AG10803 (cell line): ENCODE measurements at regions not wholly inside any gene's neighbourhood (a gene's known extent, or its start where the extent isn't known, plus 50 kb on each side); places are given as distances from the start of the nearest gene placed in this dataset.

Experiments used
- DNase-seq: peaks from one replicate; pipeline ENCODE4 v3.0.0; 2010; ENCODE audit warnings: low read depth
- H3K4me3 ChIP-seq: 2 replicates; pipeline ENCODE4 v1.5.1; 2011; ENCODE audit warnings: mild to moderate bottlenecking, low read length, control low read depth
- CTCF ChIP-seq: conservative IDR thresholded peaks from 2 replicates; pipeline ENCODE4 v1.5.1; 2011; ENCODE audit warnings: mild to moderate bottlenecking, low read length, control low read depth, inconsistent platforms

DNA sequence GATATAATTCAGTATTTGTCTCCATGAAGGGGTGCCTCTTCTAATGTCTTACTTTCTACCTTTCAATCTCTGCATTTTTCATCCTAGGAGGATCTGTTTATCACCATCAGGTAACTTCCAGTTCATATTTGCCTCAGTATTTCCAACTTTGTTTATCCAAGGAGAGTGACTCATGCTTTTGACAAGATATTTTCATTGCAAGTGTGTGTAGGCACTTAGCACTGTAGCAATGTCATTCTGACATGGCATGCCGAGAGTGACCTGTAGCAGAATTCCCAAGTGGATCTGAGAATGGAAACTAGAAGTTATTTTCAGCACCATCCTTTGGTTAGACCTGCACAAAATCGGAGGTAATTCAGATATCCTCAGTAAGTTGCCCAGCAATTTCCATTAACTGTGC lies 129.9 kb downstream of the INHBA start:
- H3K4me3 ChIP-seq: no peak overlapping the region
- DNase-seq: no peak
- no peak for TF ChIP-seq CTCF

DNA sequence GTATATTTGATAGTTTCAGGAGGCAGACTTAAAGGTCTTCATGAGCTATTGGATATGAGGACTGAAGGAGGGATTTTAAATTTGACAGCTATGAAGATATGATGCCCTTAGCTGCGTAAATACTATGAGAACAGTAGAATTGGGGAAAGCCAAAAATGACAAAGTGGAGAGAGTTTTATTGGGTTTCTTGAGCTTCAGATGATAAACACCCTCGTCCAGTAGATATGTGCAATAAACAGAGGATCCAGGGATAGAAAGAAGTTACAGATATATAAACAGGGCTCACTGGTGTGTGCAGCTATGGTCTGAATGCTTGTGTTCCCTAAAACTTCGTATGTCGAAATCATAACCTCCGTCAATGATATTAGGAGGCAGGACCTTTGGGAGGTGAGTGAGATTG lies 131.3 kb downstream of the INHBA start:
- no peak for TF ChIP-seq CTCF
- no peak overlapping the region for H3K4me3 ChIP-seq
- DNase-seq: no peak

DNA sequence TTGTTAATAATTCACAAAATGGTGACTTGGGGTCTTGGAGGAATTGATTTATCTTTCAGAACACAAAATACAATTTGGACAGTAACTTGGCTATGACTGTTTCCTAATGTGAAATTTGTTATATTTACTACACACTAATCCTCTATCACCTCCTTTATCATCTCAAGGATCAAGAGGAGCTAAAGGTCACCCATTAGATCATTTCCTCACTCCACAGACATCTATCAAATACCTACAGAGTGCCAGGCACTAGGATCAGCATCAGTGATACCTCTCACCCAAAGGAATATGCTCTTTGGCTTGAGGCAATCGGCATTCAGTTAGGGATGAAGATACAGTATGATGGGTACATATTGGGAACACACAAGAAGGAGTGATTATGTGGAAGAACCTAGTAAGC lies 132.1 kb downstream of the INHBA start:
- DNase-seq: no peak
- no peak overlapping the region for H3K4me3 ChIP-seq

GRCh38 chr7:41568135-41568534 lies 134.8 kb downstream of the INHBA start:
- no peak overlapping the region for H3K4me3 ChIP-seq
- TF ChIP-seq CTCF: no peak
- DNase-seq: no peak

More for the DNA sequence above, 132.1 kb downstream of the INHBA start:
- TF ChIP-seq CTCF: no peak

GRCh38 chr7:41567731-41568114 lies 135.2 kb downstream of the INHBA start:
- no peak for DNase-seq
- no peak for TF ChIP-seq CTCF
- no peak overlapping the region for H3K4me3 ChIP-seq

- DNase-seq: peak; percentile 31
- no peak for TF ChIP-seq CTCF
- no peak overlapping the region for H3K4me3 ChIP-seq
Measured at GRCh38 chr7:41567031-41567730, 135.7 kb downstream of the INHBA start.

GRCh38 chr7:41566581-41566980 lies 136.3 kb downstream of the INHBA start:
- no peak for DNase-seq
- H3K4me3 ChIP-seq: no peak overlapping the region
- no peak for TF ChIP-seq CTCF
